22Rv1 (cell line): ENCODE measurements at regions not wholly inside any gene's neighbourhood (a gene's known extent, or its start where the extent isn't known, plus 50 kb on each side); places are given as distances from the start of the nearest gene placed in this dataset.

Experiments used
- H3K27ac ChIP-seq: fragments of 450-650 bp; 2 replicates; pipeline ENCODE4 v1.5.1; 2017
- ZFX ChIP-seq: fragments of 450-650 bp; IDR thresholded peaks from 2 replicates; pipeline ENCODE4 v1.6.1; 2017; ENCODE audit warnings: antibody characterized with exemption, borderline replicate concordance
- TF ChIP-seq, protein P1 (sequence below): fragments of 450-650 bp; IDR thresholded peaks from 2 replicates; pipeline ENCODE4 v1.5.1; 2017; ENCODE audit warnings: mild to moderate bottlenecking

- H3K27ac ChIP-seq, result no peak overlapping the region
- TF ChIP-seq, protein P1, sequence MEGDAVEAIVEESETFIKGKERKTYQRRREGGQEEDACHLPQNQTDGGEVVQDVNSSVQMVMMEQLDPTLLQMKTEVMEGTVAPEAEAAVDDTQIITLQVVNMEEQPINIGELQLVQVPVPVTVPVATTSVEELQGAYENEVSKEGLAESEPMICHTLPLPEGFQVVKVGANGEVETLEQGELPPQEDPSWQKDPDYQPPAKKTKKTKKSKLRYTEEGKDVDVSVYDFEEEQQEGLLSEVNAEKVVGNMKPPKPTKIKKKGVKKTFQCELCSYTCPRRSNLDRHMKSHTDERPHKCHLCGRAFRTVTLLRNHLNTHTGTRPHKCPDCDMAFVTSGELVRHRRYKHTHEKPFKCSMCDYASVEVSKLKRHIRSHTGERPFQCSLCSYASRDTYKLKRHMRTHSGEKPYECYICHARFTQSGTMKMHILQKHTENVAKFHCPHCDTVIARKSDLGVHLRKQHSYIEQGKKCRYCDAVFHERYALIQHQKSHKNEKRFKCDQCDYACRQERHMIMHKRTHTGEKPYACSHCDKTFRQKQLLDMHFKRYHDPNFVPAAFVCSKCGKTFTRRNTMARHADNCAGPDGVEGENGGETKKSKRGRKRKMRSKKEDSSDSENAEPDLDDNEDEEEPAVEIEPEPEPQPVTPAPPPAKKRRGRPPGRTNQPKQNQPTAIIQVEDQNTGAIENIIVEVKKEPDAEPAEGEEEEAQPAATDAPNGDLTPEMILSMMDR, result no peak
- no peak for TF ChIP-seq ZFX
Observed at GRCh38 chr7:46571996-46572395, 650.9 kb upstream of the IGFBP3 start.

DNA sequence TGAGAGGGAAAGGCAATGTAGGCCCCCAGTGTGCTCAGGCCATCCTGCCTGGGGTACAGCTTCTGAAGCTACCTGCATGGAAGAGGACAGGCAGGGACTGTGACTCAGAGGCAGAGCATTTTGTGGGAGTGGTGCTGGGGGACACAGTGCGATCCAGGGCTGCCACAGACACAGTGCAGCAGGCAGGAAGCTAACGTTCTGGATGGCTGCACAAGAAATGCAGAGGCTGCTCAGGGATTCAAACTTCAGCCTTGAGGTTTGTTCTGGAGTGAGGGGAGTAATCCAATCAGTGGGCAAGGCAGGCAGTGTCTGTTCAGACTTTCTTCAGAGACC lies 648.0 kb upstream of the IGFBP3 start:
- no peak overlapping the region for H3K27ac ChIP-seq
- TF ChIP-seq ZFX, result no peak
- TF ChIP-seq, protein P1, result no peak

DNA sequence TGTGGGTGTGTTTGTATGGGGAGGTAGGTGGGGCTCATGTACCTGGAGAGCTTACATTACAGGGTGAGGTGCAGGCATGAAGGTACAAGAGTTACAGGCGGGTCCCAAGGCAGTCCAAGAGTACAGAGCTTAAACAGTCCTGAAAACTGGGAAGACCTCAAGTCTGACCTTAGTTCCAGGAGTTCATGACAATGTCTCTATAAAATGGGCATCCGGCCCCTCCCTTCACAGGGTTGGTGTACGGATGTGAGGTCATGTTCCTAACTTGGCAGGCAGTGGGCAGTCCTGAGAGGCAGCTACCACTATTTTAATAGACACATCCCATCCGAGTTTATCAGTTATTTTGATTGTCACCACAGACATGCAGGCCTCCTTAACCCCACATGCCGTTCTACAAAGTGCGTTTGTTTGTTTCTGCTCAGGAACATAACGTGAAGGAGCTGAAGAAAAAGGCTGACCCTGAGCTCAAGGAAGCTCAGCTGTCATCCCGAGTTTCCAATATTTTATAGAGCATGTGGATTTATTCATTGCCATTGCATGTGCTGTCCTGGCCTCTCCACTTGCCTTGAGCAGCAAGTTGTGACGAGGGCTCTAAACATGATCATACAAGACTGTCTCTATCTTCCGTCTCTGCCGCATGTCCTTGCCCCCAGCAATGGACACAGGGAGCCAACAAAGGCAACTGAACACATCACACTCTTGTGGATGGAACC lies 647.5 kb upstream of the IGFBP3 start:
- no peak for TF ChIP-seq ZFX
- TF ChIP-seq, protein P1, result no peak
- no peak overlapping the region for H3K27ac ChIP-seq

GRCh38 chr7:46567858-46568257 lies 646.8 kb upstream of the IGFBP3 start:
- H3K27ac ChIP-seq, result no peak overlapping the region
- no peak for TF ChIP-seq ZFX
- TF ChIP-seq, protein P1, result no peak

- H3K27ac ChIP-seq, result no peak overlapping the region
- no peak for TF ChIP-seq ZFX
- TF ChIP-seq, protein P1, result no peak
Observed at GRCh38 chr7:46566097-46566774, 645.2 kb upstream of the IGFBP3 start.

DNA sequence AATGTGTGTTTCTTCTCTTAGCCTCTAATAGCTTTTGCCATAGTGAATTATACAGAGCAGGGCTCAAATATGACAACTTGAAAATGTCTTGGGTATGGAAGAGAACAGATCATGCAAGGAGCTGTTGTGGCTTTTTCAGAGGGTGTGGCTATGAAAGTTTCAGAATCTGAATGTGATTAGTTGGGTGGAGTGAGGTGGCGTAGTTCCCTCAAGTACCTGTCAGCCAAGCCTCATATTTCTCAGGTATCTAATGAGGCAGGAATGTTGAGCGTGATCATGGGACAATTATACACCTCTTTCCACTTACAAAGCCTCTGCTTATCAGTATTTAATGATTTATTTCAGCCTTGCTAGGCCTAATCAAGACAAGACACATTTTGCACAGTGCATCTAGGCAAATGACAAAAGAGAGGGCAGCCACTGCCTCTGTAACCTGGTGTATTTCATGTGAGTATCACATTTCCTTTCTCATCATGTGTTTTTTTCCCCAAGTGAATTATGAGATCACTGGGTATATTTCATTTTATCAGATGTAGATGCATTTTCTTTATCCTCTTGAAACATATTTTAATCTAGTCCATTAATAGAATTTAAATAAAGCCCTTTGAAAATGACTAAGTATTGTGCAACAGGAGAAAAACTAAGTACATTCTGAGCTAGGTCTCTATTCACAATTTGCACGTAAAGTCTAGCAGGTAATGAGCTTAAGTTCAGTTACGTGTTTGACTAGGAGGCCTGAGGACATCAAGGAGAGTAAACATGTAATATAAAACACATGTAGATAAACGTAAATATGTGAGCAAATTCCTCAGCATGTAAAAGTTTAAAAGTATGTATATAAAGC lies 644.4 kb upstream of the IGFBP3 start:
- no peak overlapping the region for H3K27ac ChIP-seq
- TF ChIP-seq, protein P1, result no peak
- TF ChIP-seq ZFX, result no peak
